K562 (cell line): ENCODE measurements at regions not wholly inside any gene's neighbourhood (a gene's known extent, or its start where the extent isn't known, plus 50 kb on each side); places are given as distances from the start of the nearest gene placed in this dataset.

Experiments used
- ATAC-seq: fragments of 200-7000 bp; cut with Tn5 transposase; 3 replicates; pipeline ENCODE4 v1.9.1; 2020; ENCODE audit warnings: moderate library complexity
- BruUV-seq: library from RNA; stranded (reverse); fragments of 400-500 nt; replicated peaks from 2 replicates; lab custom pipeline; 2021; lab: Mats Ljungman, UMichigan
- CTCF ChIA-PET: fragments of 300-600 bp; formaldehyde crosslinking; extraction: SDS; loops from one replicate; lab custom pipeline; 2021; ENCODE audit warnings: low intra/inter-chr PET ratio; lab: Yijun Ruan, JAX
- POLR2A ChIA-PET: fragments of 300-600, 350-650 bp; sonication (Branson Sonifier 250); formaldehyde crosslinking; extraction: SDS; loops from one replicate; lab custom pipeline; 2021; ENCODE audit warnings: antibody characterized with exemption, inconsistent platforms; lab: Yijun Ruan, JAX
- DNase-seq, 4 experiments: peaks; one replicate each; pipeline versions ENCODE4 v3.0.0 to v3.0.0-alpha.2; 2011 to 2018; ENCODE audit warnings: low spot score in 3 of 4, mixed read lengths in 3 of 4; ENCODE audit errors: extremely low read depth in 1 of 4
- FAIRE-seq: peaks from 2 replicates; lab custom pipeline; 2011; peaks lifted over from hg19 to GRCh38; lab: Jason Lieb, UNC
- H2AFZ ChIP-seq: 2 replicates; pipeline ENCODE4 v1.6.0; 2011; ENCODE audit warnings: low read depth, low read length, control low read depth, inconsistent platforms
- H3K27ac ChIP-seq: fragments of 200-600 bp; 3 replicates; pipeline ENCODE4 v1.8.0; 2011; ENCODE audit warnings: low read depth, mild to moderate bottlenecking, control low read depth, inconsistent platforms, low read length, moderate library complexity, mixed read lengths; ENCODE audit errors: extremely low read depth
- H3K27me3 ChIP-seq, 2 experiments: fragments of 300-600 bp in 1 of 2; 2 replicates in 1 of 2; 3 replicates in 1 of 2; pipeline versions ENCODE4 v1.6.0 to v1.8.0; 2011; ENCODE audit warnings: inconsistent platforms in 2 of 2, low read length in 2 of 2, mild to moderate bottlenecking in 1 of 2, mixed read lengths in 1 of 2, moderate library complexity in 1 of 2; ENCODE audit not compliant: control insufficient read depth in 2 of 2, insufficient read depth in 2 of 2
- H3K36me3 ChIP-seq: fragments of 300-600 bp; 3 replicates; pipeline ENCODE4 v1.8.0; 2011; ENCODE audit warnings: mild to moderate bottlenecking, low read length, inconsistent platforms; ENCODE audit not compliant: control insufficient read depth, insufficient read depth
- H3K4me1 ChIP-seq, 2 experiments: fragments of 200-600 bp in 1 of 2; replicated peaks in 1 of 2; 2 replicates in 1 of 2; 3 replicates in 1 of 2; pipeline versions ENCODE4 v1.5.1 to v1.8.0; 2011; ENCODE audit warnings: inconsistent platforms in 2 of 2, low read length in 2 of 2, mild to moderate bottlenecking in 1 of 2, mixed read lengths in 1 of 2, moderate library complexity in 1 of 2; ENCODE audit not compliant: control insufficient read depth in 2 of 2, insufficient read depth in 2 of 2
- H3K4me2 ChIP-seq: 2 replicates; pipeline ENCODE4 v1.6.1; 2011; ENCODE audit warnings: low read length, control low read depth, inconsistent platforms, mixed read lengths; ENCODE audit not compliant: insufficient read depth
- H3K4me3 ChIP-seq: fragments of 200-600 bp; sonication (generic), shearing (Covaris generic); 2 replicates; pipeline ENCODE4 v1.5.1; 2016; ENCODE audit warnings: control low read depth, inconsistent platforms
- H3K79me2 ChIP-seq: fragments of 200-600 bp; 3 replicates; pipeline ENCODE4 v1.8.0; 2011; ENCODE audit warnings: low read length, inconsistent platforms; ENCODE audit not compliant: control insufficient read depth, insufficient read depth
- H3K9ac ChIP-seq, 2 experiments: 2 replicates each; pipeline versions ENCODE4 v1.6.0 to v1.6.1; 2011; ENCODE audit warnings: low read depth in 2 of 2, low read length in 2 of 2, control low read depth in 1 of 2, inconsistent platforms in 1 of 2, mild to moderate bottlenecking in 1 of 2, mixed read lengths in 1 of 2; ENCODE audit not compliant: insufficient read depth in 1 of 2
- H3K9me1 ChIP-seq: one replicate; pipeline ENCODE4 v1.6.0; 2011; ENCODE audit warnings: inconsistent platforms, mild to moderate bottlenecking, low read length, moderate library complexity; ENCODE audit not compliant: control insufficient read depth, insufficient read depth
- H3K9me3 ChIP-seq: replicated peaks from 2 replicates; pipeline ENCODE4 v1.5.1; 2011; ENCODE audit warnings: low read depth, low read length, inconsistent platforms; ENCODE audit not compliant: control insufficient read depth, insufficient read depth
- H4K20me1 ChIP-seq: replicated peaks from 2 replicates; pipeline ENCODE4 v1.6.1; 2011; ENCODE audit warnings: low read length, inconsistent platforms, mixed read lengths; ENCODE audit not compliant: control insufficient read depth, insufficient read depth
- ARHGAP35 ChIP-seq: fragments of 450-650 bp; IDR thresholded peaks from 2 replicates; pipeline ENCODE4 v1.6.1; 2018; ENCODE audit not compliant: partially characterized antibody
- ARNT ChIP-seq, 2 experiments: fragments of 450-650 bp; IDR thresholded peaks; 2 replicates each; pipeline ENCODE4 v1.6.1; 2016; ENCODE audit warnings: mild to moderate bottlenecking in 1 of 2
- BRD9 ChIP-seq: fragments of 450-650 bp; IDR thresholded peaks from 2 replicates; pipeline ENCODE4 v1.6.1; 2018; ENCODE audit warnings: low read depth; ENCODE audit not compliant: partially characterized antibody
- CBX3 ChIP-seq, 2 experiments: IDR thresholded peaks; 1 replicate in 1 of 2; 2 replicates in 1 of 2; pipeline ENCODE4 v1.6.1; 2012; ENCODE audit warnings: inconsistent platforms in 2 of 2, low read length in 2 of 2, borderline replicate concordance in 1 of 2, control low read depth in 1 of 2
- FIP1L1 ChIP-seq: fragments of 200-400 bp; formaldehyde crosslinking; IDR thresholded peaks from 2 replicates; pipeline ENCODE4 v1.6.1; 2018; ENCODE audit warnings: mild to moderate bottlenecking, low read depth, low read length; ENCODE audit not compliant: poor library complexity, severe bottlenecking
- GTF2E2 ChIP-seq: fragments of 200-800 bp; sonication (Bioruptor generic); IDR thresholded peaks from 2 replicates; pipeline ENCODE4 v1.6.1; 2016; ENCODE audit warnings: missing genetic modification characterization, missing compliant biosample characterization
- HMG20B ChIP-seq: fragments of 250-450 bp; sonication (Bioruptor Pico); IDR thresholded peaks from 2 replicates; pipeline ENCODE4 v1.5.0; 2021; ENCODE audit warnings: mild to moderate bottlenecking
- HNRNPL ChIP-seq: fragments of 200-400 bp; formaldehyde crosslinking; IDR thresholded peaks from 2 replicates; pipeline ENCODE4 v1.6.1; 2017; ENCODE audit warnings: low read depth, mild to moderate bottlenecking, low read length
- HOXB6 ChIP-seq: fragments of 250-450 bp; sonication (Bioruptor Pico); IDR thresholded peaks from 2 replicates; pipeline ENCODE4 v1.5.1; 2022; ENCODE audit warnings: mild to moderate bottlenecking, borderline replicate concordance
- IFI16 ChIP-seq: fragments of 250-450 bp; sonication (Bioruptor Pico); IDR thresholded peaks from 2 replicates; pipeline ENCODE4 v2.1.2; 2022; ENCODE audit warnings: mild to moderate bottlenecking, inconsistent platforms
- KAT7 ChIP-seq: sonication (generic); formaldehyde crosslinking; IDR thresholded peaks from 2 replicates; pipeline ENCODE4 v1.8.0; 2022; ENCODE audit warnings: missing genetic modification reagents, mild to moderate bottlenecking, borderline replicate concordance
- KDM5B ChIP-seq: fragments of 200-600 bp; sonication (generic); IDR thresholded peaks from 2 replicates; pipeline ENCODE4 v1.6.1; 2012; ENCODE audit warnings: low read depth, mild to moderate bottlenecking, moderate library complexity, low read length, control low read depth, inconsistent platforms; ENCODE audit not compliant: insufficient replicate concordance
- MTA3 ChIP-seq: fragments of 450-650 bp; formaldehyde crosslinking; IDR thresholded peaks from 2 replicates; pipeline ENCODE4 v1.6.1; 2017; ENCODE audit warnings: mild to moderate bottlenecking, borderline replicate concordance
- PTRF ChIP-seq: fragments of 450-650 bp; IDR thresholded peaks from 2 replicates; pipeline ENCODE4 v1.6.1; 2016; ENCODE audit warnings: mild to moderate bottlenecking, missing genetic modification characterization, missing compliant biosample characterization
- STAT5B ChIP-seq: fragments of 250-450 bp; sonication (Bioruptor Pico); IDR thresholded peaks from 2 replicates; pipeline ENCODE4 v1.8.0; 2021; ENCODE audit warnings: mild to moderate bottlenecking, inconsistent platforms
- ZNF830 ChIP-seq: fragments of 250-450 bp; sonication (Bioruptor Pico); IDR thresholded peaks from 2 replicates; pipeline ENCODE4 v1.5.0; 2021; ENCODE audit warnings: mild to moderate bottlenecking
- WGBS: fragments of 100-300 bp; shearing (Covaris generic); methylation state at CpG from one replicate; pipeline ENCODE4 v1.1.6; 2016; ENCODE audit warnings: low coverage, mixed read lengths; ENCODE audit not compliant: insufficient coverage; ENCODE audit errors: missing lambda C conversion rate; 5-methylcytosine and 5-hydroxymethylcytosine counted together
- in situ Hi-C: fragments of 300-500 bp; cut with MboI; formaldehyde crosslinking; loops from 4 replicates; pipeline ENCODE4 v1.15.0; 2018; ENCODE audit warnings: inconsistent platforms, mixed read lengths
- intact Hi-C: fragments of 100-400 bp; cut with micrococcal nuclease; formaldehyde crosslinking; loops from 2 replicates; pipeline ENCODE4 v1.14.2; 2022
- TF ChIP-seq, protein P1 (sequence below): IDR thresholded peaks from 3 replicates; pipeline ENCODE4 v1.6.1; 2011; ENCODE audit warnings: borderline replicate concordance, mild to moderate bottlenecking, moderate library complexity; ENCODE audit not compliant: insufficient read length; ENCODE audit errors: extremely low read depth

DNA sequence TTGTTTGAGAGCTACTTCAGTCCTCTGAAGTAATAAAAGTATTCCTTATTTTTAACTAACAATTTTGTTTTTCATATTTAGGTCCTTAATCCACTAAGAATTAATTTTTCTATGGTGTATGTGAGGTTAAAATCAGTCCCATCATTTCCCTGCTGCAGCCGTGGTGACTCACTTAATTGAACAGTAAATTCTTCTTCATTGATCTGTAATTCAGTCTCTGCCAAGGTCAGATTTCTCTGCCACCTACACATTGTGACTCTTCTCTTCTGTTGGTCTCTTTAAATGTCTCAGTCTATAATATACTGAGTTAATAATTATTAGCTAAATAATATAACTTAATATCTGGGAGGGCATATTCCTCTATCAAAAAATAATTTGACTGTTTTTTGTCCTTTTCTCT is 262.3 kb downstream of the UTRN start:
- DNase-seq: no peak
- H3K36me3 ChIP-seq: no peaks in the 10 kb centered on the region

More for the DNA sequence above, 262.3 kb downstream of the UTRN start:
- H3K4me2 ChIP-seq: no peak overlapping the region
- H3K27ac ChIP-seq: no peak overlapping the region
- in situ Hi-C loops: no loop called here
- H3K79me2 ChIP-seq: no peaks in the 10 kb centered on the region
- H2AFZ ChIP-seq: peak overlapping the region; percentile 55
- no peak for TF ChIP-seq FIP1L1
- no peak for TF ChIP-seq ARNT (IDR thresholded peaks at IDR 0.05)
- no peak for TF ChIP-seq HMG20B
- no peak for TF ChIP-seq IFI16 (CRISPR knock-in tag)
- no peak for TF ChIP-seq CBX3 (IDR thresholded peaks at IDR 0.05; ENCODE audit: borderline replicate concordance in 1 of 2, low read length in 2 of 2)
- TF ChIP-seq KDM5B: no peak
- TF ChIP-seq GTF2E2: no peak
- TF ChIP-seq STAT5B: no peak
- no peak for TF ChIP-seq PTRF
- no peak for TF ChIP-seq ARHGAP35
- no peak for TF ChIP-seq MTA3
- TF ChIP-seq ZNF830 (CRISPR knock-in tag): no peak
- no peak for TF ChIP-seq HOXB6 (CRISPR knock-in tag)
- TF ChIP-seq, protein P1, sequence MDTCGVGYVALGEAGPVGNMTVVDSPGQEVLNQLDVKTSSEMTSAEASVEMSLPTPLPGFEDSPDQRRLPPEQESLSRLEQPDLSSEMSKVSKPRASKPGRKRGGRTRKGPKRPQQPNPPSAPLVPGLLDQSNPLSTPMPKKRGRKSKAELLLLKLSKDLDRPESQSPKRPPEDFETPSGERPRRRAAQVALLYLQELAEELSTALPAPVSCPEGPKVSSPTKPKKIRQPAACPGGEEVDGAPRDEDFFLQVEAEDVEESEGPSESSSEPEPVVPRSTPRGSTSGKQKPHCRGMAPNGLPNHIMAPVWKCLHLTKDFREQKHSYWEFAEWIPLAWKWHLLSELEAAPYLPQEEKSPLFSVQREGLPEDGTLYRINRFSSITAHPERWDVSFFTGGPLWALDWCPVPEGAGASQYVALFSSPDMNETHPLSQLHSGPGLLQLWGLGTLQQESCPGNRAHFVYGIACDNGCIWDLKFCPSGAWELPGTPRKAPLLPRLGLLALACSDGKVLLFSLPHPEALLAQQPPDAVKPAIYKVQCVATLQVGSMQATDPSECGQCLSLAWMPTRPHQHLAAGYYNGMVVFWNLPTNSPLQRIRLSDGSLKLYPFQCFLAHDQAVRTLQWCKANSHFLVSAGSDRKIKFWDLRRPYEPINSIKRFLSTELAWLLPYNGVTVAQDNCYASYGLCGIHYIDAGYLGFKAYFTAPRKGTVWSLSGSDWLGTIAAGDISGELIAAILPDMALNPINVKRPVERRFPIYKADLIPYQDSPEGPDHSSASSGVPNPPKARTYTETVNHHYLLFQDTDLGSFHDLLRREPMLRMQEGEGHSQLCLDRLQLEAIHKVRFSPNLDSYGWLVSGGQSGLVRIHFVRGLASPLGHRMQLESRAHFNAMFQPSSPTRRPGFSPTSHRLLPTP: no peak
- TF ChIP-seq HNRNPL: no peak
- no peak for TF ChIP-seq KAT7 (CRISPR knock-in tag)
- no peak for TF ChIP-seq BRD9
- no peak overlapping the region for H3K9ac ChIP-seq
- intact Hi-C loops: loop anchor here (10.0 kb wide), 1 partner anchor 1267 kb away; the partner anchor contains the start of gene FBXO30
- CTCF ChIA-PET: no interaction called here
- H3K9me1 ChIP-seq: no peaks in the 10 kb centered on the region
- H3K4me3 ChIP-seq: no peak overlapping the region
- FAIRE-seq (no peak), ATAC-seq (no peak)
- 53% methylated on average over 1 of the region's 1 CpG for WGBS
- BruUV-seq: no TSS peak
- H3K4me1 ChIP-seq: peaks cover 9 to 34% of the 10 kb centered on the region in 2 experiments
- H3K27me3 ChIP-seq: no peaks in the 10 kb centered on the region
- H3K9me3 ChIP-seq: no peaks in the 10 kb centered on the region; the same call in 1 of the 2 replicates
- POLR2A ChIA-PET: no interaction called here
- H4K20me1 ChIP-seq: no peaks in the 10 kb centered on the region
